ENCODE measurements at regions not wholly inside any gene's neighbourhood (a gene's known extent, or its start where the extent isn't known, plus 50 kb on each side); places are given as distances from the start of the nearest gene placed in this dataset.

DNA sequence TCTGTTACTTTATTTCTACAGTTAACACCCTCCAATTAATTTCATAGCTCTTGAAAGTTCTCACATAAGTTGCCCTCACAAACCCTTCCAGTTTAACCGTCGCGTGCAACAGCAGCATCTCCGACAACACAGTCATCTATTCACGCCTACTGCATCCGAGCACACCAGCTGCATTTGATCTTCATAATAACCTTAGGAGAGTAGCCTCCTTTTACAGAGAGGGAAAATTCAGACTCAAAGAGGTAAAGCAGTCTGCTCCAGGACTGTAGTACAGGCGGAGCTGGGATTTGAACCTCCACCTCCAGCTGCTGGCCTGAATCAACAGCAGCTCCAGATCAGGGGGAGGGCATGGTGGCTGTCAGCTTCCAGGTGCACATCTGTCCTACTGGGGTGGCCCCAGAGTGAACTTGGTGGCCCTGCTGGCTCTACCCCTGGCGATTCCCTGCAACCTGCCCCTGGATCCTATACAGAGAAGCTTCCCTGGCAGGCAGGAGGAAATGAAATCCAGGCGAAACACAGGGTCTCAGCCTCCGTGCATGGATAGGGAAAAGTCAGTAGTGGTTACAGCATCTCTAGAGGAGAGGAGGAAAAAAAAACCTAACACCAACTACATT, 71.6 kb upstream of the UNC5A start:
- Histone ChIP-seq H3K27me3 (ENCODE audit: insufficient read depth, low read depth, severe bottlenecking) (no peaks in the 10 kb centered on the region), H3K36me3 (no peaks in the 10 kb centered on the region), H3K4me3 (ENCODE audit: low read depth, low read length) (no peak overlapping the region), H3K9me3 (ENCODE audit: severe bottlenecking) (no peaks in the 10 kb centered on the region), H3K27ac (no peak overlapping the region)
- TF ChIP-seq, protein P1, sequence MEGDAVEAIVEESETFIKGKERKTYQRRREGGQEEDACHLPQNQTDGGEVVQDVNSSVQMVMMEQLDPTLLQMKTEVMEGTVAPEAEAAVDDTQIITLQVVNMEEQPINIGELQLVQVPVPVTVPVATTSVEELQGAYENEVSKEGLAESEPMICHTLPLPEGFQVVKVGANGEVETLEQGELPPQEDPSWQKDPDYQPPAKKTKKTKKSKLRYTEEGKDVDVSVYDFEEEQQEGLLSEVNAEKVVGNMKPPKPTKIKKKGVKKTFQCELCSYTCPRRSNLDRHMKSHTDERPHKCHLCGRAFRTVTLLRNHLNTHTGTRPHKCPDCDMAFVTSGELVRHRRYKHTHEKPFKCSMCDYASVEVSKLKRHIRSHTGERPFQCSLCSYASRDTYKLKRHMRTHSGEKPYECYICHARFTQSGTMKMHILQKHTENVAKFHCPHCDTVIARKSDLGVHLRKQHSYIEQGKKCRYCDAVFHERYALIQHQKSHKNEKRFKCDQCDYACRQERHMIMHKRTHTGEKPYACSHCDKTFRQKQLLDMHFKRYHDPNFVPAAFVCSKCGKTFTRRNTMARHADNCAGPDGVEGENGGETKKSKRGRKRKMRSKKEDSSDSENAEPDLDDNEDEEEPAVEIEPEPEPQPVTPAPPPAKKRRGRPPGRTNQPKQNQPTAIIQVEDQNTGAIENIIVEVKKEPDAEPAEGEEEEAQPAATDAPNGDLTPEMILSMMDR (IDR thresholded peaks at IDR 0.05; ENCODE audit: low read depth, low read length) = no peak
- DNase-seq = no peak

DNA sequence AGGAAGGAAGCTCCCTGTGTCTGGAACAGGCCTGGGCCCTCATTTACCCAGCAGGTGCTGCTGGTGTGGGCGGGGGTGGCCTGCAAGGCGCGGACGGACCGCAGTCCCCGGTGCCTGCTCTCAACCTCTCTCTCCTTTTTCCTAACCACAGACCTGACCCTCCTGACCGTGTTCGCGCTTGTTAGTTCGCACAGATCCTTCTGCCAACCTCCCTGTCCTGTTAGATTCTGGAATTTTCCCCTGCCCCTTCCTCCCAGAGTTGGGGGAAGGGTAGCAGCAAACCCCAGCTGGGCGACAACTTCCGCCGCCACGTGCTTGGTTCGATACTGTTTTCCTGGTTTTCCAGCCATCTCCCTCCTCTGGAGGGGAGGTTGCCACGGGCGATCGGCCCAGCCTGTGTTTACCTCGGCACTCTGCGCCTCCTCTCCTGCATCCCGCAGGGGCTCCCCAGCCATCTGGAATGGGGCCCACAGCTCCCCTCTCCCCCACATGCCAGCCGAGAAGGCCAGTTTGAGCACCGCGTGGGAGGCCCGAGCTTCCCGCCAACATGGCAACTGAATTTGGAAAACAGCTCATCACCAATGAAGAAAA, 70.8 kb upstream of the UNC5A start:
- Histone ChIP-seq H3K27me3 (ENCODE audit: insufficient read depth, low read depth, severe bottlenecking) (no peaks in the 10 kb centered on the region), H3K36me3 (no peaks in the 10 kb centered on the region), H3K9me3 (ENCODE audit: severe bottlenecking) (no peaks in the 10 kb centered on the region), H3K27ac (no peak overlapping the region), H3K4me3 (ENCODE audit: low read depth, low read length) (no peak overlapping the region)
- TF ChIP-seq, protein P1 (IDR thresholded peaks at IDR 0.05; ENCODE audit: low read depth, low read length) = no peak
- no peak for DNase-seq

DNA sequence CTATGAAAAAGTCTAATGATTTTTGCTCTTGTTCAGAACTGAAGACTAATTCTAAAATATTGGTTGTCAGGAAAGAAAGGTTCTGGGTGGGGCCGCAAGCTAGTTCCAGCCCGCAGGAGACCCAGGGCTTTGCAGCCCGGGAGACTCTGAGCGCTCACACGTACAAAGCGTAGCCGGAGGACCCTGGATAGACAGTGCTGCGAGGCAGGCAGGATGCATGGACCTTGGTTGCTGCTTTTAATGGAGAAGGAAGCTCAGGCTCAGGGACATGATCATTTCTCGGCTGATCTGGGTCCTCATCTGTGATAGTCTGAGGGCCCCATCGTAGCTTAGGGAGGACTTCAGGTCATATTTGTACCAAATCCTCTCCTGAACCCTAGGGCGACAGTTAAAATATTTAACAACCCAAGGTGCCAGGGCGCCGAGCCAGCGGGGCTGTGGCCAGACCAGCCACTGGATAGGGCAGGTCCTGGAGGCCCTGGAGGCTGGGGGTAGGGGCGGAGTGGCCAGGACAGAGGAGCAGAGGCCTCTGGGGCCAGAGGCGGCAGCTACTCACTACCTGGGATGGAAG, 70.1 kb upstream of the UNC5A start:
- TF ChIP-seq, protein P1 (IDR thresholded peaks at IDR 0.05; ENCODE audit: low read depth, low read length) = no peak
- H3K9me3 ChIP-seq (ENCODE audit: severe bottlenecking) = no peaks in the 10 kb centered on the region
- H3K4me3 ChIP-seq (ENCODE audit: low read depth, low read length) = no peak overlapping the region
- DNase-seq = no peak
- no peak overlapping the region for H3K27ac ChIP-seq
- no peaks in the 10 kb centered on the region for H3K36me3 ChIP-seq
- no peaks in the 10 kb centered on the region for H3K27me3 ChIP-seq (ENCODE audit: insufficient read depth, low read depth, severe bottlenecking)

DNA sequence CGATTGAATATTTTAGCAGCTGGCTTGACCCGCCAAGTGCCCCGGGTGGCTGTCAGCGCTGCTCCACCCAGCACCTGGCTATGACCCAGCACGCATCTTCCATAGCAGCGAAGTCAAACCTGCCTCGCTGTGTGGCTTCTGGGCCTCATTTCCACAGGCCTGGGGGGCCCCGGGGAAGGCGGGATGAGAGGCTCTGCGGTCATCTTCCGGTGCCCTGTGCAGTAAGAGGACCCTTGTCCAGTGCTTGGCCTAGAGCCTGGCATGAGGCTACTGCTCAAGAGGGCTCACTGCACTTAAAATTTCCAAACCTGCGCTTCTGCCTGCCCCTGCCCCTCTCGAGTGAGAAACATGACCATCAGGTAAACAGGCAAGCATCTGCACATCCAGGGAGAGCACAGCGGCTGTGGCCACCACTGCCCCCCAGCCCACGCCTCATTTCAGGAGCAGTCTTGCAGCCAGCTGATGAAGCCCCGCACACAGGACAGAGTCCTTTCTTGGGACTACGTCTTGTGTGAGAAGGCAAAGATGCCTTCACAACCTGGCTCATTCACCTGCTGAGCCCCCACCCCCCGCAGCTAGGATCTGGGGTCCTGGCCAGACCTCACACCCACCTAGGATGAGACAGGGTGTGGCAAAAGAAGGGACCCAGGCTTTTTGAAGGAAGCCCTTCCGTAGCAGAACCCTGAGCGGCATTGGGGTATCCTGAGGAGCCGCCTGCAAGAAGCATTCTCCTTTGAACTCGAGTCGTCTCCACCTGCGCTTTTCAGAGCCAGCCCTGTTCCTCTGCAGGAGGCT, 69.5 kb upstream of the UNC5A start:
- TF ChIP-seq, protein P1 (IDR thresholded peaks at IDR 0.05; ENCODE audit: low read depth, low read length) = no peak
- H3K36me3 ChIP-seq = no peaks in the 10 kb centered on the region
- no peaks in the 10 kb centered on the region for H3K9me3 ChIP-seq (ENCODE audit: severe bottlenecking)
- H3K27me3 ChIP-seq (ENCODE audit: insufficient read depth, low read depth, severe bottlenecking) = no peaks in the 10 kb centered on the region
- no peak overlapping the region for H3K4me3 ChIP-seq (ENCODE audit: low read depth, low read length)
- H3K27ac ChIP-seq = no peak overlapping the region
- DNase-seq = no peak

DNA sequence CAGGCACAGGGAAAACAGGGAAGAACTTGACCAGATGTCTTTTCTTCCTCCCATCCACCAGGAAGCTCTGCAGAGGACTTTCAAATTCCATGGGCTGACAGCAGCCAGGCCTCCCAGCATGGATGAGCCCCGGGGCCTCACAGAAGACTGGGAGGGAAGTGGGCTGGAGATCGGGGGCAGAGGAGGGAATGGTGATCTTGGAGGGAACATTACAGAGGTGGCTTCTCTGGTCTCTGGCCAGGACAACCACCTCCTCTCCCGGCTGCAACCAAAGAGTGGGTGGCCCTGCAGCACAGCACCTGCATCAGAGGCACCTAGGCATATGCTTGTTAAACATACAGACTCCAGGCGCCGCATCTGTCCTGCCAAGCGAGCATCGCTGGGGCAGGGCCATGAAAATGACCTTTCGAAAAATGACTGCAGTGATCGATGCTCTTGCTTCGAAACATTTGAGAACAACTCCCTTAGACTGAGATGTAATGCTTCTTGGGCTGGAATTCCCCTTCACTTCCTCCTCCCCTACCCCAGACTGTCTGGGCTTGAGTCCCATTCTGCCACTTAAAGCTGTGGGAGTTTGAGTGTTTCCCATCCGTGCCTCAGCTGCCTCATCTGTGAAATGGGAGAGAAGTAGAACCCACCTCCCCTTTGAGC, 68.7 kb upstream of the UNC5A start:
- Histone ChIP-seq H3K27ac (no peak overlapping the region), H3K36me3 (no peaks in the 10 kb centered on the region), H3K9me3 (ENCODE audit: severe bottlenecking) (no peaks in the 10 kb centered on the region), H3K4me3 (ENCODE audit: low read depth, low read length) (no peak overlapping the region), H3K27me3 (ENCODE audit: insufficient read depth, low read depth, severe bottlenecking) (no peaks in the 10 kb centered on the region)
- no peak for DNase-seq
- TF ChIP-seq, protein P1 (IDR thresholded peaks at IDR 0.05; ENCODE audit: low read depth, low read length) = no peak

Data from WERI-Rb-1 (cell line).